Lower leg skin (tissue), 3 donors: ENCODE measurements at regions not wholly inside any gene's neighbourhood (a gene's known extent, or its start where the extent isn't known, plus 50 kb on each side); places are given as distances from the start of the nearest gene placed in this dataset.

Experiments
- CTCF ChIP-seq, 3 donors: fragments of 450-650 bp; IDR thresholded peaks; one replicate each; pipeline ENCODE4 v1.5.1; 2016; ENCODE audit warnings: antibody characterized with exemption in 3 of 3, mild to moderate bottlenecking in 3 of 3, moderate library complexity in 2 of 3
- POLR2A ChIP-seq, 2 donors: fragments of 450-650 bp; IDR thresholded peaks; one replicate each; pipeline ENCODE4 v1.6.1; 2016 to 2017; ENCODE audit warnings: antibody characterized with exemption in 2 of 2, mild to moderate bottlenecking in 1 of 2, moderate library complexity in 1 of 2

GRCh38 chr6:98124171-98124570 is 710.2 kb upstream of the POU3F2 start:
- no peak for TF ChIP-seq POLR2A (IDR thresholded peaks at IDR 0.05)
- TF ChIP-seq CTCF (IDR thresholded peaks at IDR 0.05) = no peak
